GOT3 (cell line): ENCODE measurements at regions not wholly inside any gene's neighbourhood (a gene's known extent, or its start where the extent isn't known, plus 50 kb on each side); places are given as distances from the start of the nearest gene placed in this dataset.
"Not testable (repeated sequence)": the region's sequence is repeated elsewhere in the genome, so short reads cannot be mapped to it uniquely, and the experiment has no call there.

ENCODE experiments used
- DNase-seq: peaks from one replicate; lab custom pipeline; 2025; ENCODE audit warnings: mixed read lengths; lab: John Stamatoyannopoulos, UW

DNA sequence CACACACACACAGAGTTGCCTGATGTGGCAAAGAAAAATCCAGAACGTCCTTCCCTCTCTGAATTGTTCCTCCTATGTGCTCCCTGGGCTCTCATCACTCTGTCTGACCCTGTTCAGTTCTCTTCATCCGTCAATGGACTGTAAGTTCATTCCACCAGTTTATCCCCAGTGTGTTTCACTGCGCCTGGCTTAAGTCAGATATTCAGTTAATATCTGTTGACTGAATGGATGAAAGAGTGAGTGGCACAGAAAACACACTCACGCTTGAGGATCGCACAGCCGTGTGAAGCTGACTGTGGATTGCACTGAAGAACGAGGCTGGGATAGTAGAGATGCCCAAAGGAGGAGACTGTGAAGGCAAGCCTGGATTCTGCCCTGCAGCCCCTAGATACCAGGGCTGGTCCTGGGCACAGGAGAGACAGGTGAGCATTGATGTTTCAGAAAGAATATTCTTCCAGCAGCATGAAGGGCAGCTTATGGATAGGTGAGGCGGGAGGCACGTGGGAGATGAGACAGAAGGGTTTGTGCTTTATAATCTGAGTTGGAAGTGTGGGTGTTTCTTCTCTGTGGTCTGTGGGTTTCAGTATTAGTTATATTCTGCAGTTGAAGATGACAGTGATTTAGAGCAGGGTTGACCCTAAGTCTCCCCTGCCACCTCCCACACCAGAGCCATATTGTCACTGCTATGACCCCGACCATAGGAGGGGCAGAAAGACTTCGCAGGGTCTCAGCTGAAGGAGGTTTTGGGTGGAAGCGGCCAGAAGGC lies 129.9 kb downstream of the SOCS6 start:
- no peak for DNase-seq

DNA sequence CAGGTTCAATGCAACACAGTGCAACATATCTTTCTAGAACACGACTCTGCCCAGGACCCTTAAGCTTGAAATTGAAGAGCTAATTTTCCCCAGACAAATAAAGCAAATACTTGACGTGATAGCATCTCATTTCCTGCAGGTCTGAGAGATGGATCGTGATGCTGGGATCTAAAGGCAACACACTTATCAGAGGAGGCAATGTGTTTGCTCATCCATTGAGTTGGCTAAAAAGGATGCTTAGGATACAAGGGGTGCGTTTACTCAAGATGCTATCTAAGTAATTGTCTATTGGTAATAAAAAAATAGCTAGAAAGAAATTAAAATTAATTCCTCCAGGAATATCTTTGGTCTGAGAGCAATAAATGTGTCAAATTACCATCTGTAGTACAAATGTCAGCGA lies 129.0 kb downstream of the SOCS6 start:
- no peak for DNase-seq

DNA sequence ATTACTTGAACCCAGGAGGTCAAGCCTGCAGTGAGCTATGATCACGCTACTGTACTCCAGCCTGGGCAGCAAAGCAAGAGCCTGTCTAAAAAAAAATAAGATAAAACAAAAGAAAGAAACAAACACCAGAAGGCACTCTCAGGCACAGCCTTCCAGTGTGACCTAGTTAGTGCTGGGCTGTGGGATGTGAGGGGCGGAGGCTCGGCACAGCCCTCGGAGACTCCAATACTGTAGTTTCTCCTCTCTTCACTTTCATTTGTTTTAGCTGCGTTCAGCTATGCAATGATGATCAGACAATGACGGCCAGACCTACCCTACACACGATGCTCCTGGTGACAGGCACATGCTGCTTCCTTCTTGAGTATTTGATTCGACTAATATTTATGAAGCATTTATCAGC lies 127.7 kb downstream of the SOCS6 start:
- no peak for DNase-seq

DNA sequence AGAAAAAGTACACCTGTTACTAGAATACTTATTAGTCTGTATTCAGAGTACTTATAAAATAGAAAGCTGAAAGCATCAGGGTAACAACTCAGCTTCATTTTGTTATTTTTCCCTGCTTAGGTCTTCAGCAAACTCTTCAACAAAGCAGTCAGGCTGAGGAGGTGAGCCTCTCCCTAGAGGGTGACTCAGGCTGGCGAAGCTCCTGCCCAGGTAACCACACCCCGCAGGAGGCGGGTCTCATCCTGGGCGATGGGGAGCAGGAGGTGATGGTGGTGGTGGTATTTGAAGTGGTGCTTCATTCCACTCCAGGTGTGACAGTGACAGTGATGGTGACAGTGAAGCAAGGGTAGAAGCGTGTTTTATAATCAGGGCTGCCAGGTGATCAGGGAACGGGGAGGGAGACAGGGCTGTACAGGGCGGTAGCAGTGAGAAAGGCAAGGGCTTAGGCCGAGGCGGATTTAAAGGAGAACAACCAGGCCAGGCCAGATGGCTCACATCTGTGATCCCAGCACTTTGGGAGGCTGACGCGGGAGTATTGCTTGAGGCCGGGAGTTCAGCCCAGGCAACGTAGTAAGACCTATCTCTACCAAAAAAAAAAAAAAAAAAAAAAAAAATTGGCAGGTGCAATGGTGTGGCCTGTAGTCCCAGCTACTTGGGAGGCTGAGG lies 127.1 kb downstream of the SOCS6 start:
- DNase-seq, result no peak

DNA sequence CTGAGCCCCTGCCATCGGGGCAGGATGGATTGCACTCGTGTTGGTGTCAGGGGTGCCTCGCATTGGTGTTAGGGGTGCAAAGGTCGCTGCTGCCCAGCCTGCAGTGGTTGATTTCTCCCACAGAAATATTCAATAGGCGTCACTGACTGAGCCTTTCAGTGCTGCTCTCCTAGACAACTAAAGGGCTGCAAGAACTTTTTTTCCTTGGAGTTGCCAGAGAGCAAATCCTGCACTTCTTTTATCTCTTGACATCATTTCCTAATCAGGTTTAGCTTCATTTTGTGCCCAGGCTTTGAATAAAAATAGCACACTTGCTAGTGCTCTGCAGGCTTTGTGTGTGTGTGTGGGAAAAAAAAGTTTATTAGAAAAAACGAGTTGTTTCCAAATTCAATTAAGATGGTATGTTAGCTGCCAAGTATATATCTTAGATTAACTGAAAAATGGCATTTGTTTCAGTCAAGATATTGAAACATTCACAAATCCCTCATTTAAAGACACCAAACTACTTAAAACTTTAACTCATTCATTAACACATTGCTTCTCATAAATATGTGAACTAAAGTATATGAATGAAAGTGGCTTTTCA lies 125.6 kb downstream of the SOCS6 start:
- no peak for DNase-seq

DNA sequence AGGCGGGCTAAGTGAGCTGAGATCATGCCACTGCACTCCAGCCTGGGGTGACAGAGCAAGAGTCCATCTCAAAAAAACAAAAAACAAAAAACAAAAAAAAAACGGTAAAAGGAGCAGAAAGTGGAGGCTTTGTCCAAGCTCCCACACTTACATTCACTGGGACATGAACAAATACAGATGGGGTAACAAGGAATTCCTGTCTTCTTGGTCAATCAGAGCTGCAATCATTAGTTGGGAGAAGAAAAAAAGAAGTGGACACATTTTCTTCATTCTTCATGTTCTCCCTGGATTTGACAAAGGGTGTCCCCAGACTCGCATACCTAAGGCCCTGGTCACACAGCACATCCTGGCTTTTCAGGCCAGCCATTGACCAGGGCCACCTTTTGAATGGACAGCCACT lies 124.6 kb downstream of the SOCS6 start:
- no peak for DNase-seq

DNA sequence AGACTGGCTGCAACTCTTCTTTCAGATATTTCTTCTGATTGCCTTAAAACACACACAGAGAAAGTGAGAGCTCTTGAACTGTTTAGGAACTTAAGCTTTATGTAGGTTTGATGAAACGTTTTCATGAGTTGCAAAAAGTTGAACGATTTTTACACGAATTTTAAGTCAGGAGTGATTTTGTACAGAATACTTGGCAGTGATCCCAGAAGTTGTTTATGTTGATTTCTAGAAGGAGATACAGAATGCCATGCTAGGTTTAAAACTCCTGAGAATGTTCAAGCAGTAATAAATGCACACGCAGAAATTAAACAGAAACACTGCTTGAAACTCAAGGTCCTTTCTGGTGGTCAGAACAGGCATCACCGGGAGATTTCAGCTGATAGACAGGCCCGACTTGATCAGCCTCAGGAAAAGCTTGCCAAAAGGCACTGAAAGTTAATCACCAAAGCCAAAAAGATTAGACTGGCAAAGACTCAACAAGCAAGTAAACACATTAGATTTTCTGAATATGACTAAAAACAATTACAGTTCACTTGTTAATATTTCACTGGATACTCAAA lies 123.1 kb downstream of the SOCS6 start:
- DNase-seq, result no peak

DNA sequence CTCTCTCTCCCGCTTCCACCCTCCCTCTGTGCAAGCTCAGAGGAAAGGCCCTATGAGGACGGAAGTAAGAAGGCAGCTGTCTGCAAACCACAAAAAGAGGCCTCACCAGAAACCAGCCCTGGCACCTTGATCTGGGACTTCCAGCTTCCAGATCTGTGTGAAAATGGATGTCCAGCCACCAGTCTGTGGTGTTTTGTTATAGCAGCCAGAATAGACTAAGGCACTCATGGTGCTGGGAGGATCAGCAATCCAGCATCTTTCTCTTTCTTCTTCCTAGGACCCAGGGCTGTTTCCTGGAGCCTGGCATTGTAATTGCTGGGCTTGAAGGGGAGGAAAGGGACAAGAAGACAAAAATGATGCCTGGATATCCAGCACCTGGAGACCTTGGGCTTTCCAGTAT lies 122.5 kb downstream of the SOCS6 start:
- DNase-seq, result no peak

DNA sequence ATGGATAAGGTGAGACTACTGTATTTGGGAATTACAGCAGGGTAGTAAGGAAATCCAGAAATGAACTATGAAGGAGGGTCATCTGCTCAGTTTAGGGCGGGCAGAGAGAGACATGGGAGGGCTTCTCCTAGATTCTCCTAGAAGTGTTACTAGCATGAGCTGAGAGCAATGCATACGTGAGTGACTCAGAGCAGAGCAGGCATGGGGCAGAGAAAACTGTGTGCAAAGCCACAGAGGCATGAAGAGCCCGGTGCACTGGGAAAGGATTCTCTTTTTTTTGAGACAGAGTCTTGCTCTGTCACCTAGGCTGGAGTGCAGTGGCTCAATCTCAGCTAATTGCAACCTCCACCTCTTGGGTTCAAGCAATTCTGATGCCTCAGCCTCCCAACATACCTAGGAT lies 116.2 kb downstream of the SOCS6 start:
- DNase-seq, result no peak

DNA sequence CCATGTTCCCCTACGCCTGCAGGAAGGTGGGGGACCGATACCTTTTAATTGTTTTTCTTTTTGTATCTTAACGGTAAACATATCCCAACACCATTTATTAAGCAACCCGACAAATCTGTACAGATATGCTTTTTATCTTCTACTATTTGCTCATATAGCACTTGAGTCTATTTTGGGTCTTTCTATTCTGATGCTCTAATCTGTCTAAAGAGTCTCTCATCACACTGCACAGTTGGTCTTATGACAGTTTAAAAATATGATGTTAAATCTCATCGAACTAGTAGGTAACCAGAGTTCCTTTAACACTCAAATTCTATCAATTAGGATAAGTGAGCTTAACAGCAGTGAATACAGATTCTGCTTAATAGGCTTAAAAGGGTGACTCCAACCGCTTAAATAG lies 111.6 kb downstream of the SOCS6 start:
- DNase-seq, result no peak

DNA sequence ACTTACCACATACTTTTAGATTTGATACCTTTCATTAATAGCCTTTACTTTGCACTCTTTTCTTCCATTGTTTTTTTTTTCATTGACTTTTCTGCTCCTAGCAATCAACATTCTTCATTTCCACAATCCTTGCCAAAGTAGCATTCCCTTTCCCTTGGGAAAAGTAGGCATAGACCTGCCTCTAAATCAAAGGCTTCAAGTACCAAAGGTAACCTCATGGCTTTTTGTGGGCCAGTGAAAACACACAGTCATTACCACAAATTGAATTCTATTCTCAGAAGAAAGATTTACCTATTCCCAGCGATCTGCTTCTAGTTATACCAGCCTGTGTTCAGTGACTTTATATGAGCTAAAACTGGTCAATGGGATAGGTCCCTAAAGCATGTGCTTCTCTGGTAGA lies 109.2 kb downstream of the SOCS6 start:
- DNase-seq, result no peak

DNA sequence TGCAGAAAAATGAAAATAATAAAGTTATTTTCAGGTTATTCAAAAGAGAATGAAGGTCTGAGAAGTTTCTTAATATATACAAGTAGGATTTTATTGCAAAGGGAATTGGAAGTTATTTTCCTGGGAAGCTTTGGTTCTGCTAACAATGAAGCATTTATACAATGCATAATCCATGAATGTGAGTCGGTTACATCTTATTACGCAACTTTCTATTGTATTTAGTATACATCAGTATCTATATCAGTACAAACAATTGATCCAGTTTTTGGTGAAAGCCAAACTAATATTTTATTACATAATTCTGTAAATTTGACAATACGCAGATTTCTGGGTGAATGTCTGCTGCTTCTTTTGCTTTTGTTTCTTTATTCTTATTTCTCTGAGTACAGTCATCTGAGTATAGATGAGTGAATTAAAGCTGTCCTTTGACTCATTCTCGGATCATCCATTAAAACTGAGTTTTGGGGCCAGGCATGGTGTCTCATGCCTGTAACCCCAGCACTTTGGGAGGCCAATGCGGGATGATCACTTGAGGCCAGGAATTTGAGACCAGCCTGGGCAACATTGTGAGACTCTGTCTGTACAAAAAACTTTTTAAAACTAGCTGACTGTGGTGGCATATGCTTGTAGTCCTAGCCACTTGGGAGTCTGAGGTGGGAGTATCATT lies 108.5 kb downstream of the SOCS6 start:
- DNase-seq, result no peak

DNA sequence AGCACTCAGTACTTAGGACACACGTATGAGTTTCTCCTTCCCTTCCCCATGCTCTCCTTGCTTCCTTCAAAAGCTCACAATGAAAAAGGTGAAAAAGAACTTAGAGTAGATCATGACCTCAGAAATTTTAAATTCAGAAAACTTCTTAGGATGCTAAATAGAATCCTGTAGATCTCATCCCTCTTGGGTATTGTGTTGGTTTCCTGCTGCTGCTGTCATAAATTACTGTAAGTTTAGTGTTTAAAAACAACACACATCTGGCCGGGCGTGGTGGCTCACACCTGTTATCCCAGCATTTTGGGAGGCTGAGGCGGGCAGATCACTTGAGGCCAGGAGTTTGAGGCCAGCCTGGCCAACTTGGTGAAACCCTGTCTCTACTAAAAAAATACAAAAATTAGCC lies 106.9 kb downstream of the SOCS6 start:
- DNase-seq, result not testable (repeated sequence)

DNA sequence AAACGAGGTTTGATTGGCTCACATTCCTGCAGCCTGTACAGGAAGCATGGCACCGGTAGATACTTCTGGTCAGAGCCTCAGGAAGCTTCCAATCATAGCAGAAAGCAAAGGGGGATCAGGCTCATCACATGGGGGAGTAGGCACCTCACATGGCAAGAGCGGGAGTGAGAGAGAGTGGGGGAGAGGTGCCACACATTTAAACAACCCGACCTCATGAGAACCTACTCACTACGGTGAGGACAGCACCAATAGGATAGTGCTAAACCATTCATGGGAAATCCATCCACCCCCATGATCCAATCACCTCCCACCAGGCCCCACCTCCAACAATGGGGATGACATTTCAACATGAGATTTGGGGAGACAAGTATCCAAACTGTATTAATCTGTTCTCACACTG lies 105.8 kb downstream of the SOCS6 start:
- DNase-seq, result no peak

DNA sequence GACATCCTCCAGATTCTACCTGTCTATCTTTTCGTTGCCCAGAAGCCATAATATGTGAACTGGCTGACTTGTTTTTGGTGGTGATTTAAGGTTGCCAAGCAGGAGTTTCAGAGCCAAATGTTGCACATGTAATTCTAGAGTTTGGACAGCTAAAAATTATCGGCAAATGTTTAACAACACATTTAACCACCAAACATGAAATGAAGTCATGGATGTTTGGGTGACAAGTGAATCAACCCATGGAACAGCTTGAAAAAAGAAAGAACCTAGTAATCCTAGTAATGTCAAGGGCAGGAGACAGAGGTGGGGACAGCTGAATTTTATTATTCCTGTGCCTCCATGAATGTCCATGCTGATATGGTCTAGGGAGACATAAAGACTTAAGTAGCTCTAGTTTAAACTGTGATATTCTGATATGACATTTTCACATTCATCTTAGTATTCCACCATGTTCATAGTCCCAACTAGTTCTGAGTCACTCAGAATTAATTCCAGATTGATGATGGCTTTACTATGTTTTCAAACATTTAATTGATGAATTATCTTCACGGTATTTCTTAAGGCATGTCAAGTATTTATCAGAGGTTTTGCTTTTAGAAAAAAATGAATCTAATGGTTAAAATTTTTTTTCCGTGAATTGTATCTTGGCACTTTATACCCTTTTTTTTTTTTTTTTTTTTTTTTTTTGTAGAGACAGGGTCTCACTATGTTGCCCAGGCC lies 101.7 kb downstream of the SOCS6 start:
- no peak for DNase-seq

DNA sequence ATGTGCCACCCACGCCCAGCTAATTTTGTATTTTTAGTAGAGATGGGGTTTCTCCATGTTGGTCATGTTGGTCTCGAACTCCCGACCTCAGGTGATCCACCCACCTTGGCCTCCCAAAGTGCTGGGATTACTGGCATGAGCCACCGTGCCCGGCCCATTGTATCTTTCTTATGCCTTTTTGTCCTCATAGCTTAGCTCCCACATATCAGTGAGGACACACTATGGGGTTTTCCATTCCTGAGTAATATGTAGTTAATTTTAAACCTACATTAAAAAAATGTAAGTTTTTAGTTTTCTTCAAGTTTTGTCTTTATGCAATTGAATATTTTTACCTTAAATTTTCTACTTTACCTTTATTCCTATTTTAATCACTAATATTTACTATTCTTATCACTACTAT lies 100.2 kb downstream of the SOCS6 start:
- not testable (repeated sequence) for DNase-seq

DNA sequence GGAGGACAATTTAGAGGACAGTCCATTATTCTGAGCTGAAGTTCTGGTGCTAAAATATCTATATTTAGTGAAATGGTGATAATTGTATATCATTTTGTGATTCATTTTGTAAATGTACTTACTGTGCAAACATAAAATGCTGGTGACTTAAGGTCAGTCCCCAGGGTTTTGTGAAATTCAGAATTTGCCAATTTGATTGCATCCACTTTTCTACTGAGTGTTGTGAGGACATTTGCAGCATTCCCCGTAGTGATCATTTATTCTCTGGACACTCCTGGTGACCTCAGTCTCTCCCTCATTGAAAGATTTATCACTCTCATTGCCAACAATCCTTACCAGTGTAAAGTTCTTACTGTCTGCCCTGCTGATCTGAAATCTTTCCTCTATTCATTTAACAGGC lies 98.2 kb downstream of the SOCS6 start:
- DNase-seq, result no peak

DNA sequence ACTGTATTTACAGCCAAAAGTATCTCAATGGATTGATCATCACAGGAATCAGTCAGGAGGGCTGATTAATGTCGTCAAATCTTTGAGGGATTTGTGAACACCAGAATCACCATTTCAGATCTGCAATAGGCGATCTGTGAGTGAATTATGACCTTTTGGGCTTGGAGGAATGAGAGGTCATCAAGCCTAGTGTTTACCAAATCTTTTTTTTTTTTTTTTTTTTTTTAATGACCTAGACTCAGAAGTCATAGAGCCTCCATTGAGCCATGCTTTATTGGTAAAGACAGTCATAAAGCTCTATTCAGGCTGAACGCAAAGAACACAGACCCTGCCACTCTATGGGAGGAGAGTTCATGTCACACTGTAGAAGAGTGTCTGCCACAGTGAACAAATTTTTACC lies 97.7 kb downstream of the SOCS6 start:
- DNase-seq, result no peak

DNA sequence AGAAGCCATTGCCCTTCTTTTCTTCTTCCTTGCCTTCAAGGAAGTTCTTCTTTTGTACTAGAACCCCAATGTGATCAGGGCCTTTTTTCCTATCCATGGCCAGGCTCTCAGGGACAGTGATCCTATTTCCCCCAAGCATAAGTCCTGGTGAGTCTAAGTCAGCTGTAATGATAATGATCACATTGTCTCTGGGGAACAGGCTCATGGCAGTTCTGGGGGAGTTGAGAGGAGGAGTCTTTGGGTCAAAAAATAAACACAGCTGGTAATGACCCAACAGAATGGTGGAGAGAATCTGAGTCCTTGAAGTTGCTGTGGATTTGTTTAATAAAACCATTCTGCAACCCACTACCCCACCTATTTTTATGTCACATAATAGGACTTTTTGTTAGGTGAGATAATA lies 96.6 kb downstream of the SOCS6 start:
- no peak for DNase-seq

DNA sequence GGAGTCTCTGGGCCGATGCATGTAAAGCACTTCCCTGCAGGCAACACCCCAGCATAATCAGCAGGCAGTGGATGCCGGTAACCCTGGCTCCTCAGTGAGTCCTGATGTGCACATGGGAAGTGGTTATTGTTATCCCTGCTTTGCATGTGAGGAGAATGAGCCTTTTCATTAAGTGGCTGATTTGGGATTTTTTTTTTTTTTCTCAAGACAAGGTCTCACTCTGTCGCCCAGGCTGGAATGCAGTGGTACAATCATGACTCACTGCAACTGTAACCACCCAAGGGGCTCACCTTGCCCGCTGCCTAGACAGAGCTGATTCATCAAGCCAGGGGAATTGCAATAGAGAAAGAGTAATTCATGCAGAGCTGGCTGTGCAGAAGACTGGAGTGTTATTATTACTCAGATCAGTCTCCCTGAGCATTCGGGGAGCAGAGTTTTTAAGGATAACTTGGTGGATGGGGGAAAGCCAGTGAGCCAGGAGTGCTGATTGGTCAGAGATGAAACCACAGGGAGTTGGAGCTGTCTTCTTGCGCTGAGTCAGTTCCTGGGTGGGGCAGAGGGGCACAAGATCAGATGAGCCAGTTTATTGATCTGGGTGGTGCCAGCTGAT lies 95.4 kb downstream of the SOCS6 start:
- DNase-seq, result peak; percentile 35

DNA sequence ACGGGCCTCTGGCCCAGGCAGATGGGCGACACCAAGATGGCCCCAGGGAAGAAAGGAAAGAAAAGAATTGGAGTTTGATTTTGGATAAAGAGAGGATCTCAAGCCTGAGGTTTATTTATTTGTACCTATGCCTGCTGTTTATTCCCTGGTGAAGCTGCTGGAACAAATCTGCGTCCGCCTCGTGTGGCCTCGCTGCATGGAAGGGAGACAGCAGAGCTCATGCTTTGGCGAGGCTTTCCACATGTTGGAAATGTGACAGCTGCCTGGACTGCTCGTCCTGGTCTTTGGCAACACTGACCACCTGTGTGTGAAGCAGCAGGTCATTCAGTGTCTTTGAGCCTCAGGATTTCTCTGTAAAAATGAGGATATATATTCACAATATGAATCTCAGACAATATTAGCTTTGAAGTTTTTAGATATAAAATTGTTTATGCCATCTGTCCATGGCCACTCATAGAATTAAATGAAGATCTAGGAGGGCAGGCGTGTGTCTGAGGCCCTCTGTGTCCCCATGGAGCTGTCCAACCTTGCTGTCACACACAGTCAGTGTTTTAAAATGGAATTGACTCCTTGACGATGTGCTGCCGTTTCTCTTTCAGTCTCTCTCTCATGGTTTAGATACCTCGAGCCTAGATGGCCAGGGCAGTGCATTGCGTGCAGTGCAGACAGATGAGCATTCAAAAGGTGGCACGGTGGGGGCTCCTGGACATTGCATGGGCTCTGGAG lies 94.3 kb downstream of the SOCS6 start:
- DNase-seq, result no peak
